ENCODE measurements at regions not wholly inside any gene's neighbourhood (a gene's known extent, or its start where the extent isn't known, plus 50 kb on each side); places are given as distances from the start of the nearest gene placed in this dataset.

DNA sequence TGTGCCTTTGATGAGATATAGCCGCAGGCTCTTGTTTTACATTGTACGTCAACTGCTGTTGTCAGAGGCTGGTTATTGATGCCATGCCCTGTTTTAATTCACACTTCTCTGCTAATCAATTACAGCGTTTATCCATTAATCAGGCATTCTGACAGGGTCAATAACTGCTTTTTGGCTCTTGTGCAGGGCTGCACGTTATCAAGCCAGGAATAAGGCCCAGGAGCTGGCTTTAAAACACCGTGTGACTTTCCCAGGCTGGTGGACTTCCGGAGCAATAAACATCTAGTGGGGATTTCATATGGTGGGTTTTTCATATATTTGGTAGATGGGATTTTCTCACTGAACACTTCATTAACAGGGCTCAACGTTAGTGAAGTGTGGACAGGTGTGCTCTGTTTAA lies 221.7 kb downstream of the TM9SF2 start:
- Histone ChIP-seq H3K4me3 (no peak overlapping the region), H3K27ac (no peak overlapping the region), H3K4me2 (no peak overlapping the region), H3K36me3 (replicated peaks; ENCODE audit: insufficient read depth, low read depth) (no peaks in the 10 kb centered on the region), H3K4me1 (ENCODE audit: insufficient read depth) (no peaks in the 10 kb centered on the region), H3K79me2 (no peaks in the 10 kb centered on the region), H3K27me3 (no peaks in the 10 kb centered on the region), H2AFZ (no peak overlapping the region), H3K9me3 (ENCODE audit: low read depth) (no peaks in the 10 kb centered on the region), H4K20me1 (ENCODE audit: insufficient read depth, poor library complexity, severe bottlenecking) (no peaks in the 10 kb centered on the region), H3K9me2 (replicated peaks; ENCODE audit: insufficient read depth) (no peaks in the 10 kb centered on the region)
- no peak for TF ChIP-seq EZH2phosphoT487 (IDR thresholded peaks at IDR 0.05; ENCODE audit: low read depth, severe bottlenecking, unreplicated experiment)
- no peak for TF ChIP-seq EZH2 (IDR thresholded peaks at IDR 0.05; ENCODE audit: borderline replicate concordance)
- TF ChIP-seq, protein P1, sequence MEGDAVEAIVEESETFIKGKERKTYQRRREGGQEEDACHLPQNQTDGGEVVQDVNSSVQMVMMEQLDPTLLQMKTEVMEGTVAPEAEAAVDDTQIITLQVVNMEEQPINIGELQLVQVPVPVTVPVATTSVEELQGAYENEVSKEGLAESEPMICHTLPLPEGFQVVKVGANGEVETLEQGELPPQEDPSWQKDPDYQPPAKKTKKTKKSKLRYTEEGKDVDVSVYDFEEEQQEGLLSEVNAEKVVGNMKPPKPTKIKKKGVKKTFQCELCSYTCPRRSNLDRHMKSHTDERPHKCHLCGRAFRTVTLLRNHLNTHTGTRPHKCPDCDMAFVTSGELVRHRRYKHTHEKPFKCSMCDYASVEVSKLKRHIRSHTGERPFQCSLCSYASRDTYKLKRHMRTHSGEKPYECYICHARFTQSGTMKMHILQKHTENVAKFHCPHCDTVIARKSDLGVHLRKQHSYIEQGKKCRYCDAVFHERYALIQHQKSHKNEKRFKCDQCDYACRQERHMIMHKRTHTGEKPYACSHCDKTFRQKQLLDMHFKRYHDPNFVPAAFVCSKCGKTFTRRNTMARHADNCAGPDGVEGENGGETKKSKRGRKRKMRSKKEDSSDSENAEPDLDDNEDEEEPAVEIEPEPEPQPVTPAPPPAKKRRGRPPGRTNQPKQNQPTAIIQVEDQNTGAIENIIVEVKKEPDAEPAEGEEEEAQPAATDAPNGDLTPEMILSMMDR (IDR thresholded peaks at IDR 0.05; ENCODE audit: poor library complexity): no peak
- 77% methylated on average over 7 of the region's 7 CpGs for WGBS (ENCODE audit: low lambda C conversion rate, missing lambda C conversion rate)
- no peak for DNase-seq (ENCODE audit: low spot score)

DNA sequence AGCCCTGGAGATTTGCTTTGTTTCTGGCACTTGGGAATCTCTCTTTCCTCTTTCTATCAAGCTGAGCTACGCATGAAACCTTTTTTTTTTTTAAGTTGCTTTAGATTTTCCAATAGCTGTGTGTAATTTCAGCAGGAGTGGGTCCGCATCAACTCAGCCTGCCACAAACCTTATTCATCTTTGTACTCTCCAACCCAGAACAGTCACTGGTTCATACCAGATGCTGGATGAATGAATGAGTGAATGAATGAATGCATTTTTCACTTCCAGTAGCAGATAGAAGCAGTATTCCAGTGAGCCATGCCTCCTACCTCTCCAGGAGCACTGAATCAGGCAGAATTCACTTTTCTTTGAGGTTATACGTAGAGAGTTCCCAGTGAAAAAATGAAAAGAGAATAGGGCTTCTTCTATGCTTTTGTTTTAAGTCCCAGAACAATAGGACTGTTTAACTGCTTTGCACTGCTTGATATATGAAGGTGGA lies 221.1 kb downstream of the TM9SF2 start:
- Histone ChIP-seq H3K4me3 (no peak overlapping the region), H3K9me2 (replicated peaks; ENCODE audit: insufficient read depth) (no peaks in the 10 kb centered on the region), H3K79me2 (no peaks in the 10 kb centered on the region), H3K4me2 (no peak overlapping the region), H4K20me1 (ENCODE audit: insufficient read depth, poor library complexity, severe bottlenecking) (no peaks in the 10 kb centered on the region), H3K27me3 (no peaks in the 10 kb centered on the region), H3K36me3 (replicated peaks; ENCODE audit: insufficient read depth, low read depth) (no peaks in the 10 kb centered on the region), H3K4me1 (ENCODE audit: insufficient read depth) (no peaks in the 10 kb centered on the region), H3K9me3 (ENCODE audit: low read depth) (no peaks in the 10 kb centered on the region), H2AFZ (no peak overlapping the region), H3K27ac (no peak overlapping the region)
- no peak for TF ChIP-seq EZH2phosphoT487 (IDR thresholded peaks at IDR 0.05; ENCODE audit: low read depth, severe bottlenecking, unreplicated experiment)
- TF ChIP-seq, protein P1 (IDR thresholded peaks at IDR 0.05; ENCODE audit: poor library complexity): no peak
- DNase-seq (ENCODE audit: low spot score): no peak
- 79% methylated on average over 3 of the region's 3 CpGs for WGBS (ENCODE audit: low lambda C conversion rate, missing lambda C conversion rate)

DNA sequence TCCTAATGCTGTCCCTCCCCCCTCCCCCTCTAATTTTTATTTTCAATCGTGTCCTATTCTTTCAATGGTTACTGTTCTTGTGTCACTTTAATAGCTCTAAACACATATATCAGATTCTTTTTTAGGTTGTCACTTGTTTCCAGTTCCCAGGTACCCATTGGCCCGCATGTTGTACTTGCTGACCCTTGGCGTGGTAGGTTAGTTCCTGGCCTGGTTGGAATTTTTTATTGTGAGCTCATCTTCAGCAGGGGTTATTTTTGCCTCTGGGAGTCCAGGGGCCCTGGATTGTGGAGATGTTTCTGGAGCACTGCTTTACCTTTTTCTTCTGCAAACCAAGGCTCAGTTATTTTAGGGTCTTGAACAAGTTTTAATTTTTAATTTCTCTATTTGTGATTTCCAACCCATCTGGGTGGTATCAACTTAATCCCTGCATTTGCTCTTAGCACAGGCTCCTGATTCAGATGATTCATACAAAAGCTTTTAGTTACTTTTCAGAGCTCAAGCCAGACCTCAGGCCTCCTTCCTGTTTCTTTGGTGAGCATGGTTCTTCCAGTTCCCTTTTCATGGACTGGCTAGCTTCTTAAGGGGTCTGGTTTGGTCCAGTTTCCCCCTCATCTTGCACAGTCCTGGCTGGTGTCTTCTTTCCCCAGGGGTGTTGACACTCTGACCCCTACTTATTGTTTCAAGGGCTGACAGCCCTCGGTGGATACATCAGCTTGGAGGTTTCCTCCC lies 220.5 kb downstream of the TM9SF2 start:
- Histone ChIP-seq H3K79me2 (no peaks in the 10 kb centered on the region), H3K4me3 (no peak overlapping the region), H3K4me1 (ENCODE audit: insufficient read depth) (no peaks in the 10 kb centered on the region), H3K4me2 (no peak overlapping the region), H4K20me1 (ENCODE audit: insufficient read depth, poor library complexity, severe bottlenecking) (no peaks in the 10 kb centered on the region), H3K27ac (no peak overlapping the region), H3K9me3 (ENCODE audit: low read depth) (no peaks in the 10 kb centered on the region), H3K27me3 (no peaks in the 10 kb centered on the region), H2AFZ (no peak overlapping the region), H3K9me2 (replicated peaks; ENCODE audit: insufficient read depth) (no peaks in the 10 kb centered on the region), H3K36me3 (replicated peaks; ENCODE audit: insufficient read depth, low read depth) (no peaks in the 10 kb centered on the region)
- no peak for DNase-seq (ENCODE audit: low spot score)
- WGBS (ENCODE audit: low lambda C conversion rate, missing lambda C conversion rate): 78% methylated on average over 4 of the region's 4 CpGs
- TF ChIP-seq EZH2phosphoT487 (IDR thresholded peaks at IDR 0.05; ENCODE audit: low read depth, severe bottlenecking, unreplicated experiment): no peak
- TF ChIP-seq EZH2 (IDR thresholded peaks at IDR 0.05; ENCODE audit: borderline replicate concordance): no peak
- TF ChIP-seq, protein P1 (IDR thresholded peaks at IDR 0.05; ENCODE audit: poor library complexity): no peak

Data from hepatocyte (in vitro differentiated cells).